HG02763 (cell line): ENCODE measurements at regions not wholly inside any gene's neighbourhood (a gene's known extent, or its start where the extent isn't known, plus 50 kb on each side); places are given as distances from the start of the nearest gene placed in this dataset.

Experiments used
- ATAC-seq: cut with Tn5 transposase; IDR thresholded peaks from one replicate; pipeline ENCODE4 v1.9.1; 2021; ENCODE audit warnings: mild to moderate bottlenecking, moderate library complexity; ENCODE audit not compliant: unreplicated experiment

GRCh38 chr6:44500074-44500473, 112.6 kb downstream of the CDC5L start:
- no peak for ATAC-seq

- ATAC-seq: no peak
Observed at GRCh38 chr6:44503471-44503870, 116.0 kb downstream of the CDC5L start.

- no peak for ATAC-seq
Observed at GRCh38 chr6:44504301-44504791, 116.8 kb downstream of the CDC5L start.

GRCh38 chr6:44505751-44506150, 118.2 kb downstream of the CDC5L start:
- no peak for ATAC-seq

- ATAC-seq: no peak
Observed at GRCh38 chr6:44507014-44507413, 119.5 kb downstream of the CDC5L start.

- no peak for ATAC-seq
Observed at GRCh38 chr6:44508646-44509045, 121.1 kb downstream of the CDC5L start.

- ATAC-seq: no peak
Observed at GRCh38 chr6:44511126-44511525, 123.6 kb downstream of the CDC5L start.

GRCh38 chr6:44512868-44513741, 125.6 kb downstream of the CDC5L start:
- no peak for ATAC-seq

- ATAC-seq: no peak
Observed at GRCh38 chr6:44514085-44514484, 126.6 kb downstream of the CDC5L start.

GRCh38 chr6:44514576-44515193, 127.2 kb downstream of the CDC5L start:
- no peak for ATAC-seq

GRCh38 chr6:44522871-44523270, 135.4 kb downstream of the CDC5L start:
- ATAC-seq: no peak

GRCh38 chr6:44524476-44525227, 137.1 kb downstream of the CDC5L start:
- ATAC-seq: no peak

- ATAC-seq: no peak
Observed at GRCh38 chr6:44525761-44526351, 138.3 kb downstream of the CDC5L start.

GRCh38 chr6:44527181-44527580, 139.7 kb downstream of the CDC5L start:
- ATAC-seq: no peak

- no peak for ATAC-seq
Observed at GRCh38 chr6:44527583-44528369, 140.3 kb downstream of the CDC5L start.

- no peak for ATAC-seq
Observed at GRCh38 chr6:44528370-44528644, 140.8 kb downstream of the CDC5L start.

- ATAC-seq: no peak
Observed at GRCh38 chr6:44528716-44529115, 141.2 kb downstream of the CDC5L start.

GRCh38 chr6:44529146-44529905, 141.8 kb downstream of the CDC5L start:
- ATAC-seq: no peak

GRCh38 chr6:44530209-44530909, 142.9 kb downstream of the CDC5L start:
- no peak for ATAC-seq
